ENCODE measurements at regions not wholly inside any gene's neighbourhood (a gene's known extent, or its start where the extent isn't known, plus 50 kb on each side); places are given as distances from the start of the nearest gene placed in this dataset.

DNA sequence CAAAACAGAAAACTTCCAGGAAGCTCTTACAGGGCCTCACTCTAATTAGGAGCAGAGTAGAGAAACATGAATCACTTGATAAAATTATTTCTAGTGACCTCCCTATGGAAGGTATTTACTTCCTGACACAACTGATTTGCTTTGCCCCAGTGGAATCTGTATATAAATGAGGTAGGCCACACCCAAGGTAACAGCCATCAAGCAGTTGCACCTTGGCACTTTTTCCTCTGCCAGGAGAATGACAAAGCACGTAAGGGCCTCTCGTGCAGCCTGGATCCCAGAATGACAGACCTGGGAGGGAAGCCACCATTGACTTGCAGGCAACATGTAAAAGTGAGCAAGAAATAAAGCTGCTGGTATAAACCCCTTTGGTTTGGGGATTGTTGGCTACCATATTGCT, 620.0 kb upstream of the SLC39A10 start:
- DNase-seq, result no peak

DNA sequence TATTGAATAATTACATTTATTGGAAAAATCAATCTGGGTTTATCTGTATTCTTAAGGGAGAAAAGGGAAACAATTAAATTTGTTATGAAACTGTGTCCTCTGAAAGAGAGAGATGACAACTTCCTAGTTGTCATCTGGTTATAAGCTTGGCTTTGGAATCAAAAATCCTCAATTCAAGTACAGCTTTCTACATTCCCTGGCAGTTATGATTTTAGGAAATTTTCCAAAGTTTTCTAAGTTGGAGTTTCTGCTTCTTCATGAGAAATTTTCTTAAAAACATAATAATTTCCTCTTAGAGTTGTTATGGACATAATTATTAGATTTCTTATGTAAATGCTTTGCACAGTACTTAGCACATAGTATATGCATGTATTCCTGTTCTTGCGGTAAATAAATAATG, 625.6 kb upstream of the SLC39A10 start:
- DNase-seq, result no peak

DNA sequence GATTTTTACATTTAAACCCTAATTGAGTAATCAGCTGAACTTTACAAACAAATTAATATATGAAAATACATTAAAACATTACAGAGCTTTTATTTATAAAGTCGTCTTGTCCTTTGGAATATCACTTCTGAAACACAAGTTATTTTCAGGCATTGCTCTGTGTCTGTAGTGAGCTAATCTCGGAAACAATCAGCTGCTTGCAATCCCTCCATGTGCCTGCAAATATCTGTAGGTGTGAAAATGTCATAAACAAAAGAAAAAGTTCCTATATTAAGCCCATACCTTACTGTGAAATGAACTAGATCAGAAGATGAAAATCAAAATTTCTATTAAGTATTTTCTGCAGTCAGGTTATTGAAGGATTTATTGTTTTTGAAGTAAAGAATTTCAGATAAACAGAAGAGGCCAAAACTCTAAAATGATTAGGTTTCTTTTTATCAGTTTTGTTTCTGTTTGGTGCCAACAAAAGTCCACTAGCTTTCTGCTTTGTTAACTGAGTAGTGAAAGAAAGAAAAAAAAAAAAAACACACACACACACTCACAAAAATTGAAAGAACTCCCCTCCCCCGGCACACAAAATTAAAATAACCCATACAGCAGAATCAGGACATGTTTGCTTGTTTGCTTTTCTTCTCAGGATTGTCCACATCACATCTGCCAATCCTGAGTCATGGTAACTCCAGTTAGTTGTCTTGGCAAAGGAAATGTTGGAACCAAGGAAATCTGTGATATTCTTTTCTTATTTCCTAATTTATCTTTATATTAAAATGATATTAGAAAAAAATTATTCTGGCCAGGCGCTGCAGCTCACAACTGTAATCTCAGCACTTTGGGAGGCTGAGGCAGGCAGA, 627.0 kb upstream of the SLC39A10 start:
- no peak for DNase-seq

DNA sequence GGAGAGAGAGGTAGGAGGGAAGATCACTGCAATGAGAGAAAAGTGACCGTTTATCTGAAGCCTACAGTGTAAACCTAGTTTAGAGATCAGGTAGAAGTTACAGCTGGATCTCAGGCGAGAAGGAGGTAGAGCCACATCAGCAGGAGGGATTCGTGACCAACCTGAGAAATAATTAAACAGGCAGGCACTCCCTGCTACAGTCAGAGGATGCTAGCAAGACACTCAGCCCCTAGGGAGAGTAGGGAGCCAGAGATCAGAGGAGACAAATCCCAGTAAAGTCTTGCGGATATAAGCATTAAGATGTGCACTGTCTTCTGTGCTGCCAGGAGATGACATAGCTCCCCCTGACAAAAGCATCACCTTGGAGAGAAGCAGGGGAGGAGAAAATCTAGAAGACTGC, 629.1 kb upstream of the SLC39A10 start:
- no peak for DNase-seq

DNA sequence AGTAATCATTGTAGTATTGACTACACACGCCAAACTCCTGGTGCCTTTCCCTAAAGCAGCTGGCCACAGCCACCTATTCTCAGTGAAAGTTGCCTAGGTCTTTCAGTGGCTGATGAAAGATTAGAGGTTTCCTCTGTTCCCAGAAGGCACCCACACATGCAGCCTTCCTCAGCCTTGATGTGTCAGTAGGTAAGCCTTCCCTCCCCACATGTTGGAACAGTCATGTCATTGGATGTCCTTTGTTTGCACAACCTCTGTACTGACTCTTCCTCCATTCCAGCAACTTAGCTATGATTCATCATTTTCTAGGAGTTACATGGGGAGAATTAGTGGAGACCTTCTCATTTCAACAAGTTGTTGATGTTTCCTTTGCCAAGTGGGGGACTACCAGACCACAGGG, 630.8 kb upstream of the SLC39A10 start:
- DNase-seq, result no peak

DNA sequence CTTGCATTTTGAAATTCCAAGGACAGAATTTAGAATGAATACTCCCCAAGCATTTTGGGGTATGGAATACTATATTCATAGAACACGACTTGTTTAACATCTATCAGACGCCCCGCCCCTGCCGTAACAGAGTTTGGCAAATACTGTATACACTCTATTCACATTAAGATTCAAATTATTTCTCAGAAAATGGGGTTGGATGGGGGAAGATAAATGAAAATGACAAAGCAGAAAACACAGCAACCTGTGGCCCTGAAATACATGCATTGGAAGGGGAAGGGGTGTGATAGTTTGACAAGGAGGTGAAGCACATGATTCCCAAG, 634.6 kb upstream of the SLC39A10 start:
- DNase-seq, result no peak

DNA sequence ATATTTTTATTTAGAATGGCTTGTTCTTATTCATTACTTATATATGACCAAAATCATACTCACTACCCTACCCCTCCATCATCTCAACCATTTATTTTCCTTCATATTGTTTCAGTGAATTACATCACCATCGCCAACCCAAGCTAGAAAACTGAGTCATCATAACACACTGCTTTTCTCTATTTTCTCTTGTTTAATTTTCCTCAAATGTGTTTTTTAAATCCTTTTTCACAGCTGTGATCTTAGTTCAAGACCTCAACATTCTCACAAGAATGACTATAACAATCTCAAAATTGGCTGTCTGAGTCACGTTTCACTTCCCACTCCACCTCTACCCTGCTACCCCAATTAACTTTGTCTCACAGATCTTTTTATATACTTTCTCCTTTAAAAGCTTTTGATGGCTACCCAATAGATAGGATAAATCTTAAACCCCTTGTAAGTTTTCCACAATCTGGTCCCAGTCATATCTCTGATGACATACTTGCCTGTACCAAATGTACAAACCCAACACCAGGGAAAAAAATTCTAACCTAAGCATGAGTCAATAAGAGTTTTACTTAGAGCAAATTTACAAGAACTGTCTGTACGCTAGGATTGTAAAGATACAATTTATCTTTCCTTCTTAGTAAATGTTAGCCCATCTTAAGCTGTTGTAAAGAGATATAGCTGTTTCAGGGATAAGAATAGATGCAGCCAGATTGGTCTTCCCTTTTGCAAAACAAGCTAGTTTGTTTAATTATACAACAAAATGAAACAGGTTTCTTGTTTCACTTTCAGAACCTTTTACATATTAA, 635.1 kb upstream of the SLC39A10 start:
- no peak for DNase-seq

DNA sequence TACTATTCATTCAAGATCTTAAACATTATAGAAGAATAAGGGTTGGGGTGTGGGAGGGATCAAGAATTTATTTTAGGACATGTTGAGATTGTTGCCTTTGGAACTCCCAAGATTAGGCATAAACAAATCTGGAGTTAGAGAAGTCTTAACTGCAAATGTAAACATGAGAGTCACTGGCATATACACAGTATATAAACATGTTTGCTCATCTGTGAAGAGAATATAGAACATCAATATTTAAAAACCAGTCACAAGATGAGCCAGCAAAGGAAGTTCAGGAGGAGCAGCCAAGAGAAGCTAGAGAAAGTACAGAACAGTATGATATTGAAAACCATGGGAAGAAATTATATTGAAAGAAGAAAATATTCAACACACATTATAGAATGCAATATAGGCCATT, 638.6 kb upstream of the SLC39A10 start:
- no peak for DNase-seq

DNA sequence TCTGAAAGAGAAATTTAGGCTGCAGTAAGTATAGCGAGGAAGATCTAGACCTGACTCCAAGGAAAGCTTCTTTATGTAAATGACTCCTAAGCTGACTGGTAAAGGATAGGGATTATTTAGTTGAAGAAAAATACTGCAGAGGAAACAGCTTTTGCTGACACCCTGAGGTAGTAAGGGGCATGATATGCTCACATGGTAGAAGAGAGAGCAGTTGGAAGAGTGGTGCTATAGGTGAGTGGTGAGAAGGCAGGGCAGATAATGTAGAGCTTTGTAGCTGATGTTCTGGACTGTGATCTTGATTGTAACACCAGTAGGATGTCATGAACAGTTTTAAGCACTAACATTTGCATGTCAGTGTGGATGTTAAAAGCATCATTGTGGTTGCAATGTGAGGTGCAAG, 639.1 kb upstream of the SLC39A10 start:
- DNase-seq, result no peak

DNA sequence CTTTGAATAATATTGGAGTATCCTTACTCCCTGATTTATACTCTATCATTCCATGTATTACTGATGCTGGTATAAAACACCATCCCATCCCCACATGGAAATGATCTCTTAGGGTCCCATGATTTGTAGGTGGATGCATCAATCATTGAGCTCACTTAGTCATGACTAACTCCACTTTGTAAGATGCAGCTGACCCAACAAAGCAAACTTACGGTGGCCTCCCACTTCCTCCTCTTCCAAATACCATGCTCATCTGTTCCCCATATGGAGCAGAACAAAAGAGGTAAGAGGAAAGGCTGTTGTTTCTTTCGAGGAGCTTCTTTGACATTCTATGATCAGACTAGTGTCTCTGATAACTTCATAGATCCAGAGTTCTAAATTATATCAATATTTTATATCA, 640.2 kb upstream of the SLC39A10 start:
- DNase-seq, result no peak

DNA sequence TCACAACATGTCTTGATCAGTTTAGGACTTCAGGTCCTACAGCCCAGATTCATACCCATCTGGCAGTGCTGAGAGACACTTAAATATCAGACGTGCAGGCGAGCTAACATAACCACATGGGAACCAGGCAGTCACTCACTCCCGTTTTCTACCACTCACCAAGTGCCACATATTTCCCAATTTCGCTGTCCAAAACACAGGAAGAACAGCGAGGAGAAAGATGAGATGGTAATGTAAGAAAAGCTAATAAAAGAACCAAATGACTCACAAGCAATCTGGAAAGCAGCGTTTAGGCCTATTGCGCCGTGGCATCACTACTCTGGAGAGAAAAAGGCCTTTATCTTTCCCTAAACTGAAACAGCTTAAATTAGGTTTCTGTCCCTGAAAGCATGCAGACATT, 647.8 kb upstream of the SLC39A10 start:
- no peak for DNase-seq

DNA sequence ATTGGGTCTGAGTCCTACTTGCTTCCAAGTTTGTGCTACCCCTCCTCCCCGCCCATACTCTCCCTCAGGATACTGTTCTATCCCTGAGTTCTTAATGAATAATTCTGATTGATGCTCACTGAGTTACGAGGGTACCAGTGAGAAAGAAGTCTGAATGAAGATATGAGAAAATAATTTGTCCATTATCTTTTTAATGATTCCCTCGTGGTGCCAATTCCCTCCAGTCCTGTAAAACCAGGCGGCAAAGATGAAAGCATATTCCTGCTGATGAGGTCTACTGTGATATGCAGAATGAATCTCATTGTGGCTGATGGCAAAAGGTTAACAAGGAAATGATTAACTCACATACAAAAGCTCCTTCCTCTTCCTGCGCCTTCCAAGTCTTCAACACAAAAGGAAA, 650.2 kb upstream of the SLC39A10 start:
- no peak for DNase-seq

DNA sequence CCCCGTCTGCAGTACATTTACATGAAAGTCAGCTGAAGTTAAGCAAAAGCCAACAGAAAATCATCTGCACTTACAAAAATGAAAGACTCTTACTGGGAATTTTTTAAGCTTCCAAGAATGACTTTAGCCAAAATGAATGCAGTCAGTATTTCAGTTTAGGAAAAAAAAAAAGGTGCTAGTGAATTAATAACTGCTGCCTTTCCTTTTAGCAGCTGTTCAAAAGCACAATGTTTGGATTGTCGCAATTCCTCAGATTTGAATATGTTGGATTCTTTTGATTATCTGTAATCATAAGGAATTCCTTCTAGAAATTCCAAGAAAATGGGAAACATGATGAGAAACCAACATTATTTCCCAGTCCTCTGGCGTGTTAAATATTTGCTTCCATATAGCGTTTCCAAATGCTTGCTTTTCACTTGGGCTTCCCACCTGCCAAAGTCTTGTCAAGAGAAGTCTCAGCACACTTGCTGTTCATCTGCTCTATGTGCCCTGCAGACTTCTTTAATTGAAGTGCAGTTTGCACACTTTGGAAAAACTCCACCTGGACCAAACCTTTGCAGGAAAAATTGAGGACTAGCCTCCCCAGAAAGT, 653.0 kb upstream of the SLC39A10 start:
- no peak for DNase-seq

DNA sequence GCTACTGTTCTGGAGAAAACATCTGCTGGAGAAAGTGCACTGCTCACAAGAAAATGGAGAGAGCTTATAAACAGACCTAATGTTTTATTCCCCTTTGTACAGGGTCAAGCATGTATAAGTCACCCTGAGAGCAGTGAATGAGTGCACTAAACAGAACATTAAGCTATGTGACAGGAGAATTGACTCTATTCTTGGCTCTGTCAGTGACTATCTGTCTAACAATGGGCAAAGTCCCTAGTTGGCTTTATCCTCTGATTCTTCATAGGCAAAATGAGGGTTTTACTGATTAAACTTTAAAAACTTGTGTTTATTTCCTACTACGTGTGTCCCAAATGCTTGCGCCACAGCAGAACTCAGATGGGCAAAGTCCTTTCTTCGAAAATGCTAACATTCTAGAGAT, 655.1 kb upstream of the SLC39A10 start:
- no peak for DNase-seq

DNA sequence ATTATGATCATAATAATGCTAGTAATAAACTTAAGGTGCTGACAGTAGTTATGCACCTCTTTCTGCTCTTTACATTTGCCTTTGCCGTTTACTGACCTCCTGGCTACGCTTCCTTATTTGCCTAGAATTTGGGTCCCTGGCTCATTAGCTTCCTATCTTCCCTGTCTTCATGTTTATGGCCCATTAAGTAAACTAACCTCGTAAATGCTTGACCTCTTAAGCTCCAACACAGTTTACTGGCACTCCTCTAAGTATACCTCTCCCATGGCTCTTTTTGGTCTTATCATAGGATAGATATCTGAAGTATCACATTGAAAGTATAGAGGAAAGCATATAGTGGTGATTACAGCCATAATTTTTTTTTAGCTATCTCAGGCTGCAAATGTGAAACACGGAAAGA, 657.3 kb upstream of the SLC39A10 start:
- DNase-seq, result no peak

DNA sequence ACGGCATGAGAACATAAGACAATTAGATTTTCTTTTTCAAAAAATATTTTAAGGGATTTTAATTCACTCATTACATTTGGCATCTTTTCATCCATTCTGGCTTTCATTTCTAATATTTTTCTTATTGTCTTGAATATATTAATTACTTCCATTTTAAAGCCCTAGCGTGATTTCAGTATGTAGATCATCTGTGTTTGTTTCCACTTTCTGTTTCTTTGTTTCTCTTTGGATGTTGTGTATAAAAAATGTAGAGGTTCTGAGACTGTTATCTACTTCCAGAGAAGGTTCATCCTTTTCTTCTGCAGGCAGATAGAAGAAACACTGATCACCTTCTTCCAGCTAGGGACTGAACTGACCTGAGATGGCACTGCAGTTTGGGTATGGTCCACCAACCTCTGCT, 664.4 kb upstream of the SLC39A10 start:
- DNase-seq, result no peak

DNA sequence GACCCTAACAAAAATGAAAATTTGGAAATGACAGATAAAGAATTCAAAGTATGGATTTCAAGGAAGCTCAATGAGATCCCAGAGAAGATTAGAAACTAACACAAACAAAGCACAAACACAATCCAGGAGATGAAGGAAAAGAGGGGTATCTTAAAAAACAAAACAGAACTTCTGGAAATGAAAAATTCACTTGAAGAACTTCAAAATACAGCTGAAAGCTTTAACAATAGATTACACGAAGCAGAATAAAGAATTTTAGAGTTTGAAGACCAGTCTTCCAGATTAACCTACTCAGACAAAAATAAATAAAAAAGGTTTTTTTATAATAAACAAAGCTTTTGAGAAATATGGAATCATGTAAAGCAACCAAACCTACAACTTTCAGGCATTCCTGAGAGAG, 671.8 kb upstream of the SLC39A10 start:
- DNase-seq, result no peak

DNA sequence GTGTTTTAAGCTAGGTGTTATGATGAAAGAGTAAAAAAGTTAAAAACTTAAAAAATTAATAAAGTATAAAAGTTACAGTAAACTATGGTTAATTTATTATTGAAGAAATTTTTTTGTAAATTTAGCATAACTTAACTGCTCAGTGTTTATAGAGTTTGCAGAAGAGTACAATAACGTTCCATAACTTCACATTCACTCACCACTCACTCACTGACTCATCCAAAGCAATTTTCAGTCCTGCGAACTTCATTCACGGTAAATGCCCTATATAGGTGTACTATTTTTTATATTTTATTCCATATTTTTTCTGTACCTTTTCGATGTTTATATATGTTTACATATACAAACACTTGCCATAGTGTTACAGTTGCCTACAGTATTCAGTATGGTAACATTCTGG, 694.8 kb upstream of the SLC39A10 start:
- no peak for DNase-seq

DNA sequence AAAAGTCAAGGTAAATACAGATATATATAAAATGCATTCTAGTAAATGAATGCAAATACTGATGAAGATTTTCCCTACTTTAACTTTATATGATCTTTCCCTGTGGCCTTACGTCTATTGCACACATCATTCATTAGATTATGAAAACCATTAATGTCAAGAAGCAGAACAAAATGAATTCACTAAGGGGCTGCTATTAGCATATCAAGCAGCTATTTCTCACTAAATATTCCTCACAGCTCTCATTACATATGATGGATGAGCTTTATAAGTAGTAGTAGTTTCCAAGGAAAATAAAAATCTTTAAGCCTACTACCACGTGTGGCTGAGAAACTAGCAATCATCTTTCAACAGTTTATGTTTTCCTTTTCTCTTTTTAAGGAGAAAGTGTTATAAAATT, 702.8 kb upstream of the SLC39A10 start:
- no peak for DNase-seq

DNA sequence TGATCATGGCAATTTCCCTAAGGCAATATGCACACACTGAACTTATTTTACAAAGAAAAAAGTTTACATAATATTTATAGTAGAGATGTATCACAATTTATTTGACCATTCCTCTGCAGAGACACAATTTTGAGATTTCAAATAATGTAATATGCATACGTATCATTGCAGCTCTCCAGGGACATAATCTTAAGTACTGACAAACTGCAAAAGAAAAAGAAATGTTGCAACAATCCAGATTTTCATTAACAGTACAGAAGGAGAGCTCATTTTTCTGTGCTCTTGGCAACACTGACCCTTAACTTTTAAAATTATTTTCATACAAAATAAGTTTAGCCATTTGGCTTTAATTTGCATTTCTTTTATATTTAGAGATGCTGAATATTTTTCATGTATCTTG, 710.2 kb upstream of the SLC39A10 start:
- DNase-seq, result no peak

DNA sequence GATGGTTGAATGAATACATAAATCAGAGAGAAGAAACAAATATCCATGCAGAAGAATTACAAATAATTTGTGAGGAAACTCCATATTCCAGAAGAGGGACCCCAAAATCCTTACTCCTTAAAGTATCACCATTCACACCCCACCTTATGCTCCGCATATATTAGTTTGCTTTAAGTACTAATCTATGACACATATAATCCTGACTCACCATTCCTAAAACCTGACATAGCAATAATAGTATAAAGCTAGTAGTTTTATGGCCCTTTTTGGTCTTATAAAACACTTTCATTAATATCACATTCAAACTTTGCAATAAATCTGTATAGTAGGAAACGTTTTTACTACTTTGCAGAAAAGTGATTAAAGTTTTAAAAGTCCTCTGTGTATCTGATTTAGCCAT, 719.0 kb upstream of the SLC39A10 start:
- no peak for DNase-seq

DNA sequence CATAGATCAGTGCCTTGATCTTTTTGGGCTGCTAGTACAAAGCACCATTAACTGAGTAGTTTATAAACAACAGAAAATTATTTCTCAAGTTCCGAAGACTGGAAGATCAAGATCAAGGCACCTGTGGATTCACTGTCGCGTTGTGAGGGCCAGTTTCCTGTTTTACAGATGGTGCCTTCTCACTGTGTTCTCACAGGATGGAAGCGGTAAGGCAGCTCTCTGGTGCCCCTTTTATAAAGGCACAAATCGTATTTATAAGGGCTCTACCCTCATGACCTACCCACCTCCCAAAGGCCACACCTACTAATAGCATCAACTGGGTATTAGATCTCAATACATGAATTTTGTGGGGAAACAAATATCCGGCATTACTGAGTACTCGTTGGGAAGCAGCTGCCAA, 729.5 kb upstream of the SLC39A10 start:
- no peak for DNase-seq

DNA sequence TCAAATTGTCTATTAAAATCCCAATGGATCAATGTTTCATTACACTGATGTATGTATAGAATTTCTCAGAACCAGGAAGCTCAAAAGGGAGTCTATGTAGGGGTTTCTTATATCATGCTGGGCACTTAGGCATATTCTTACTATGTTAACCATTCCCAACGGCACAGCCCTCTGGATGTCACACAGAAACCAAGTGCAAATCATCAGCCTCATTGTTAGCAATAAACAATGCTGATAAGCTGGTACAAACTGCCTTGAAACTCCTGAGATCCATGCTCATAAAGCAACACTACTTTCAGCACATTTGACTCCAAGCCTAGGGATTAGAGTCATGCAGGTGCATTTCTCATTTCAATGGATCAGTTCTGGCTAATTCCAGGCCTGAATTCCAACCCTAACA, 730.2 kb upstream of the SLC39A10 start:
- no peak for DNase-seq

DNA sequence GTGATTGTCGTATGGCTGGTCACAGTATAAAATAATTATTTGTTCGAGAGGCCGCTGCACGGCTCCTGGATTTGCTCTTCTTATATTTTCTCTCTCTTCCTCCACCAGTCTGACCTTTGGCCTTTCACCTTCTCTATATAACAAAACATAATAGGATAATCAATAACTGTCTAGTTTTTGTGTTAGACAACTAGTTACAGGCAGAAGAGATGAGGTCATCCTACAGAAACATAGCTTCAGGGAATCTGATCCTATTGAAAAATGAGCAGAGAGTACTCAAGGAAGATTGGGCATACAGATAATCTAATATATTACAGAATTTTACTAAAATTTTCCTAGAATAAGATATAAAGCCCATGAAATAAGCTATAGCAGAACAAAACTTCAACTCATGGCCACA, 731.3 kb upstream of the SLC39A10 start:
- DNase-seq, result no peak

All from Kasumi-1 (cell line).